CD4-positive, alpha-beta T cell treated with Interleukin-17A for 1 hour (primary cell): ENCODE measurements at regions not wholly inside any gene's neighbourhood (a gene's known extent, or its start where the extent isn't known, plus 50 kb on each side); places are given as distances from the start of the nearest gene placed in this dataset.

Source experiments
- DNase-seq: peaks from one replicate; pipeline ENCODE4 v3.0.0-alpha.2; 2020

- DNase-seq: no peak
Measured at GRCh38 chr3:101077361-101078011, 84.3 kb upstream of the ABI3BP start.

GRCh38 chr3:101074518-101074917 lies 81.3 kb upstream of the ABI3BP start:
- no peak for DNase-seq

- DNase-seq: no peak
Measured at GRCh38 chr3:101072300-101072699, 79.1 kb upstream of the ABI3BP start.

- DNase-seq: no peak
Measured at GRCh38 chr3:101070799-101071121, 77.5 kb upstream of the ABI3BP start.

- peak; percentile 49 for DNase-seq
Measured at GRCh38 chr3:101069901-101070798, 76.9 kb upstream of the ABI3BP start.

- no peak for DNase-seq
Measured at GRCh38 chr3:101068876-101069606, 75.8 kb upstream of the ABI3BP start.

GRCh38 chr3:101066711-101067129 lies 73.5 kb upstream of the ABI3BP start:
- no peak for DNase-seq

- no peak for DNase-seq
Measured at GRCh38 chr3:101065962-101066361, 72.7 kb upstream of the ABI3BP start.

GRCh38 chr3:101063401-101063800 lies 70.2 kb upstream of the ABI3BP start:
- no peak for DNase-seq

GRCh38 chr3:101061312-101061711 lies 68.1 kb upstream of the ABI3BP start:
- DNase-seq: no peak

GRCh38 chr3:101050866-101051265 lies 57.6 kb upstream of the ABI3BP start:
- DNase-seq: no peak

- no peak for DNase-seq
Measured at GRCh38 chr3:101050046-101050445, 56.8 kb upstream of the ABI3BP start.

- no peak for DNase-seq
Measured at GRCh38 chr3:101049532-101049931, 56.3 kb upstream of the ABI3BP start.

- no peak for DNase-seq
Measured at GRCh38 chr3:101043687-101044078, 50.5 kb upstream of the ABI3BP start.

GRCh38 chr3:101042996-101043686 lies 49.9 kb upstream of the ABI3BP start:
- DNase-seq: no peak
